Activated naive CD4-positive, alpha-beta T cell treated with anti-CD3 and anti-CD28 coated beads, Interleukin-2, amount 50 U/mL, for 24 hours (primary cell): ENCODE measurements at regions not wholly inside any gene's neighbourhood (a gene's known extent, or its start where the extent isn't known, plus 50 kb on each side); places are given as distances from the start of the nearest gene placed in this dataset.
"Not testable (repeated sequence)": the region's sequence is repeated elsewhere in the genome, so short reads cannot be mapped to it uniquely, and the experiment has no call there.

Source experiments
- H3K27ac Mint-ChIP-seq: one replicate; pipeline ENCODE4 v1.8.0; 2021; ENCODE audit warnings: mild to moderate bottlenecking, mixed read lengths
- H3K27me3 Mint-ChIP-seq: one replicate; pipeline ENCODE4 v1.8.0; 2021; ENCODE audit warnings: mixed read lengths
- H3K36me3 Mint-ChIP-seq: one replicate; pipeline ENCODE4 v1.8.0; 2021; ENCODE audit warnings: mixed read lengths
- H3K4me1 Mint-ChIP-seq: one replicate; pipeline ENCODE4 v1.8.0; 2021; ENCODE audit warnings: mixed read lengths
- H3K4me3 Mint-ChIP-seq: one replicate; pipeline ENCODE4 v1.8.0; 2021; ENCODE audit warnings: mild to moderate bottlenecking, mixed read lengths
- H3K9me3 Mint-ChIP-seq: one replicate; pipeline ENCODE4 v1.8.0; 2021; ENCODE audit warnings: mixed read lengths

- H3K9me3 Mint-ChIP-seq, H3K27me3 Mint-ChIP-seq, H3K36me3 Mint-ChIP-seq: not testable (repeated sequence)
- peak overlapping the region; percentile 85 for H3K4me3 Mint-ChIP-seq
- peak overlapping the region; percentile 75 for H3K27ac Mint-ChIP-seq
- H3K4me1 Mint-ChIP-seq, result peaks cover 22% of the 10 kb centered on the region
These were observed 968.4 kb upstream of the DEFB115 start for GRCh38 chr20:30289049-30289448.

- H3K9me3 Mint-ChIP-seq, H3K27me3 Mint-ChIP-seq, H3K36me3 Mint-ChIP-seq: not testable (repeated sequence)
- peak overlapping the region; percentile 75 for H3K27ac Mint-ChIP-seq
- peak overlapping the region; percentile 85 for H3K4me3 Mint-ChIP-seq
- H3K4me1 Mint-ChIP-seq, result peaks cover 22% of the 10 kb centered on the region
These were observed 967.7 kb upstream of the DEFB115 start for GRCh38 chr20:30289711-30290141.

GRCh38 chr20:30290361-30291063 lies 967.0 kb upstream of the DEFB115 start:
- not testable (repeated sequence) for H3K36me3 Mint-ChIP-seq, H3K9me3 Mint-ChIP-seq, H3K27me3 Mint-ChIP-seq
- H3K4me3 Mint-ChIP-seq, result peak overlapping the region; percentile 85
- H3K27ac Mint-ChIP-seq, result peak overlapping the region; percentile 72
- H3K4me1 Mint-ChIP-seq, result peaks cover 22% of the 10 kb centered on the region

GRCh38 chr20:30291064-30291379 lies 966.4 kb upstream of the DEFB115 start:
- not testable (repeated sequence) for H3K36me3 Mint-ChIP-seq, H3K9me3 Mint-ChIP-seq, H3K27me3 Mint-ChIP-seq
- H3K4me3 Mint-ChIP-seq, result peak overlapping the region; percentile 77
- H3K4me1 Mint-ChIP-seq, result peaks cover 22% of the 10 kb centered on the region
- peak overlapping the region; percentile 72 for H3K27ac Mint-ChIP-seq

- H3K4me3 Mint-ChIP-seq, H3K27ac Mint-ChIP-seq, H3K9me3 Mint-ChIP-seq, H3K36me3 Mint-ChIP-seq, H3K27me3 Mint-ChIP-seq: not testable (repeated sequence)
- H3K4me1 Mint-ChIP-seq, result peaks cover 22% of the 10 kb centered on the region
These were observed 965.8 kb upstream of the DEFB115 start for GRCh38 chr20:30291686-30292085.

GRCh38 chr20:30295396-30295795 lies 962.1 kb upstream of the DEFB115 start:
- not testable (repeated sequence) for H3K27me3 Mint-ChIP-seq, H3K36me3 Mint-ChIP-seq, H3K9me3 Mint-ChIP-seq, H3K4me3 Mint-ChIP-seq
- Mint-ChIP-seq H3K4me1 (peaks cover 15% of the 10 kb centered on the region), H3K27ac (peak overlapping the region; percentile 41)

GRCh38 chr20:30295967-30296366 lies 961.5 kb upstream of the DEFB115 start:
- H3K27ac Mint-ChIP-seq, result peak overlapping the region; percentile 27
- not testable (repeated sequence) for H3K27me3 Mint-ChIP-seq, H3K36me3 Mint-ChIP-seq, H3K4me3 Mint-ChIP-seq, H3K9me3 Mint-ChIP-seq
- peaks cover 14% of the 10 kb centered on the region for H3K4me1 Mint-ChIP-seq

GRCh38 chr20:30297878-30298595 lies 959.4 kb upstream of the DEFB115 start:
- not testable (repeated sequence) for H3K27me3 Mint-ChIP-seq

GRCh38 chr20:30300220-30300642 lies 957.2 kb upstream of the DEFB115 start:
- Mint-ChIP-seq H3K4me3 (peak overlapping the region; percentile 84), H3K4me1 (peaks cover 20% of the 10 kb centered on the region)
- not testable (repeated sequence) for H3K27me3 Mint-ChIP-seq, H3K36me3 Mint-ChIP-seq, H3K27ac Mint-ChIP-seq, H3K9me3 Mint-ChIP-seq

More at GRCh38 chr20:30297878-30298595, 959.4 kb upstream of the DEFB115 start:
- not testable (repeated sequence) for H3K27ac Mint-ChIP-seq, H3K9me3 Mint-ChIP-seq, H3K4me3 Mint-ChIP-seq, H3K36me3 Mint-ChIP-seq
- peaks cover 20% of the 10 kb centered on the region for H3K4me1 Mint-ChIP-seq

- H3K36me3 Mint-ChIP-seq, H3K9me3 Mint-ChIP-seq, H3K4me3 Mint-ChIP-seq, H3K27me3 Mint-ChIP-seq, H3K27ac Mint-ChIP-seq: not testable (repeated sequence)
- H3K4me1 Mint-ChIP-seq, result peaks cover 20% of the 10 kb centered on the region
These were observed 954.7 kb upstream of the DEFB115 start for GRCh38 chr20:30302786-30303185.

GRCh38 chr20:30309938-30310337 lies 947.5 kb upstream of the DEFB115 start:
- not testable (repeated sequence) for H3K4me1 Mint-ChIP-seq, H3K9me3 Mint-ChIP-seq, H3K27ac Mint-ChIP-seq, H3K27me3 Mint-ChIP-seq, H3K4me3 Mint-ChIP-seq, H3K36me3 Mint-ChIP-seq

- not testable (repeated sequence) for H3K4me1 Mint-ChIP-seq, H3K27me3 Mint-ChIP-seq, H3K36me3 Mint-ChIP-seq, H3K4me3 Mint-ChIP-seq, H3K27ac Mint-ChIP-seq, H3K9me3 Mint-ChIP-seq
These were observed 947.1 kb upstream of the DEFB115 start for GRCh38 chr20:30310385-30310784.

- H3K4me1 Mint-ChIP-seq, H3K27me3 Mint-ChIP-seq, H3K4me3 Mint-ChIP-seq, H3K36me3 Mint-ChIP-seq, H3K9me3 Mint-ChIP-seq, H3K27ac Mint-ChIP-seq: not testable (repeated sequence)
These were observed 945.2 kb upstream of the DEFB115 start for GRCh38 chr20:30312220-30312619.

GRCh38 chr20:30313660-30314059 lies 943.8 kb upstream of the DEFB115 start:
- not testable (repeated sequence) for H3K36me3 Mint-ChIP-seq
- H3K27me3 Mint-ChIP-seq, result peaks cover 11% of the 10 kb centered on the region

GRCh38 chr20:30316063-30316462 lies 941.4 kb upstream of the DEFB115 start:
- H3K4me3 Mint-ChIP-seq, H3K36me3 Mint-ChIP-seq, H3K4me1 Mint-ChIP-seq, H3K9me3 Mint-ChIP-seq, H3K27ac Mint-ChIP-seq: not testable (repeated sequence)
- H3K27me3 Mint-ChIP-seq, result peaks cover 11% of the 10 kb centered on the region

More at GRCh38 chr20:30313660-30314059, 943.8 kb upstream of the DEFB115 start:
- not testable (repeated sequence) for H3K4me3 Mint-ChIP-seq, H3K9me3 Mint-ChIP-seq, H3K4me1 Mint-ChIP-seq
- peak overlapping the region; percentile 8 for H3K27ac Mint-ChIP-seq

GRCh38 chr20:30316532-30317299 lies 940.7 kb upstream of the DEFB115 start:
- H3K4me3 Mint-ChIP-seq, result peak overlapping the region; percentile 33
- peaks cover 11% of the 10 kb centered on the region for H3K27me3 Mint-ChIP-seq
- H3K27ac Mint-ChIP-seq, H3K36me3 Mint-ChIP-seq, H3K4me1 Mint-ChIP-seq, H3K9me3 Mint-ChIP-seq: not testable (repeated sequence)
